GM23248 (cell line): ENCODE measurements at regions not wholly inside any gene's neighbourhood (a gene's known extent, or its start where the extent isn't known, plus 50 kb on each side); places are given as distances from the start of the nearest gene placed in this dataset.

Experiments used
- EZH2 ChIP-seq: fragments of 200-600 bp; sonication (generic); IDR thresholded peaks from 2 replicates; pipeline ENCODE4 v1.6.1; 2018; ENCODE audit warnings: antibody characterized with exemption, mild to moderate bottlenecking; ENCODE audit not compliant: insufficient read depth, poor library complexity, severe bottlenecking
- EZH2phosphoT487 ChIP-seq: fragments of 200-600 bp; sonication (generic); IDR thresholded peaks from 2 replicates; pipeline ENCODE4 v1.6.1; 2018; ENCODE audit warnings: antibody characterized with exemption, moderate library complexity, mild to moderate bottlenecking, low read depth; ENCODE audit not compliant: insufficient read depth

GRCh38 chr3:76958861-76959260 lies 81.0 kb upstream of the ROBO2 start:
- no peak for TF ChIP-seq EZH2phosphoT487
- no peak for TF ChIP-seq EZH2
